HepG2 (cell line): ENCODE measurements at regions not wholly inside any gene's neighbourhood (a gene's known extent, or its start where the extent isn't known, plus 50 kb on each side); places are given as distances from the start of the nearest gene placed in this dataset.

Experiments
- ATF3 ChIP-seq: sonication (generic); formaldehyde crosslinking; IDR thresholded peaks from 2 replicates; pipeline ENCODE4 v1.4.0; 2020; ENCODE audit warnings: missing genetic modification reagents
- ZNF331 ChIP-seq: sonication (generic); formaldehyde crosslinking; IDR thresholded peaks from 2 replicates; pipeline ENCODE4 v1.4.0; 2020; ENCODE audit warnings: missing genetic modification reagents

- TF ChIP-seq ATF3 (no peak), ZNF331 (CRISPR knock-in tag) (no peak)
Observed at GRCh38 chr20:19143890-19144289, 68.6 kb upstream of the SLC24A3 start.
